ENCODE measurements at regions not wholly inside any gene's neighbourhood (a gene's known extent, or its start where the extent isn't known, plus 50 kb on each side); places are given as distances from the start of the nearest gene placed in this dataset.
A peak's percentile ranks its signal among the peaks of the same experiment; 100 is the strongest.

DNA sequence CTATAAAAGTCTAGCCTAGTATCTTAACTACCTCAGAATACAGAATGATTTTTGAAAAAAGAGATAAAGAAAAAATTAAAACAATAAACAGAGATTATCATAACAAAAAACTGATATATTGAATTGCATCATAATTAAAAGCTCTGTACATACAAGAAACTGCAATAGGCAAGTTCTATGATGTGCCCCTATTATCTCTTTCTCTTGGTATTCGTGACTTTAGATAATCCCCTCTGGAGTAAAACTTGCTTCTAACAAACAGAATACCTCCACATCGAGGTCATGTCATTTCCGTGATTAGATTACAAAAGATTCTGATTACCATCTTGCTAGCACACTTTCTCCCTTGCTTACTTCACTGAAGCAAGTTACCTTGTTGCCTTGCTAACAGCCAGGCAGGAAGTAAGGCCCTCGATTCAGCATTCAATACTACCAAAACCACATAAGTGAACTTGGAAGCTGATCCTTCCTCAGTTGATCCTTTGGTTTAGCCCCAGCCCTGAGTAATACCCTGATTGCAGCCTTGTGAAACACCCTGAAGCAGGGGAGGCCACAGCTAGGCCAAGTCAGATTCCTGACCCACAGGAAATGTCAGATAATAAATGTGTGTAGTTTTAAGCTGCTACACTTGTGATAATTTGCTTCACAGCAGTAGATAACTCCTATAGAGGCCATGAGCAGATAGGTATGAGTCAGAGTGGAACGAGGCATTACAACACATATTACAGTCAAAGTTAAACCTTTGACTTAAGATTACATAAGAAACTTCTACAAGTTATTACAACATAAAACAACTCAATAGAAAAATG lies 53.7 kb upstream of the TMX4 start:
- peak; percentile 65 for DNase-seq

DNA sequence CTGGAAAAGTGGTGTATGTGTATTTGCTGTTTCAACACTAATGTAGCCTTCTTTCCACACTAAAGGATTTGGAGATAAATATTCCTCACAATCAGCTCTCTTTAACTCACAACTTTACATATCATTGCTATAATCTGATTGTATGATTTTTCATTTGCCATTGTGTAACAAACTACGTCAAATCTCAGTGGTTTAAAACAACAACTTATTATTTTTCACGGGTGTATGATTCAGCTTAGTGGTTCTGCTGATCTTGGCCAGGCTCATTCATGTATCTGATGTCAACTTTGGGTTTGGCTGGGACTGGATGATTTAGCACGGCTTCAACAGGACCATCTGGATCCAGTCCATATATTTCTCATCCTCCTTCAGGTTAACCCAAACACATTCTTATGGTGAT lies 55.4 kb upstream of the TMX4 start:
- DNase-seq = no peak

DNA sequence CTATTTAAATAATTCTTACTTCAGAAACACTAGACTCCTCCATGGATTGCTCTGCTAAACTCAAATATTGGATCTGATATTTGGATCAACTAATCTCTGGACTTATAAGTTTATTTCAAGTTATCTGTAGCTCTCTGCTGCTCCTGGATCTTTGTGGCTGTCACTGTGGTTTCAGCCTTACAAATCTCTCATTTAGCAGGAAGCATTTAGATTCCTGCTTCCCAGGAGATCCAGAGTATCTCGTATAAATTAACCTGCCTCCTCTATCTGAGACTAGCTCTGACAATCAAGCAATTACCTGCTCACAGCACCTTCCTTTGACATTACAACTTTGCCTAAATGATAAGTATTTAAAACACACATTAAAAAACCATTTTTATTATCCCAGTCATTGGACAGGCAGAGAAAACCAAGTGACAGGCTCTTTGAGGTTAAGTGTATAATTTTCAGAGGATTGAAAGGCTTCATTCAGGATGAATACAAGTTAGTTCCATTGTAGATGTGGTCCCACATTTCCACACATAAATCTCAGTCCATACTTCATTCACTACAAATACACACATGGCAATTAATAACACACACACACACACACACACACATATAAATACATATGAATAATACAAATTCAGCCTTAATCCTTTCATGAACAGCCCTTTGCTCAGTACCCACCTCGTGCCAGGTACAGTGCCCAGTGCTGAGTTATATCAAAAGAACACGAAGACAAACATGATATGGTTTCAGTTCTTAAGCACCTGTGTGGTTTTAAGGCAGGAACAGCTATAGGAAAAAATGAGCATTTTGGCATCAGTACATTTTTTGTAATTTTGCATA lies 55.5 kb upstream of the PLCB1 start:
- no peak for DNase-seq

- DNase-seq = no peak
Observed at GRCh38 chr20:8077137-8077466, 55.0 kb upstream of the PLCB1 start.

GRCh38 chr20:8078528-8078914 lies 53.5 kb upstream of the PLCB1 start:
- no peak for DNase-seq

DNA sequence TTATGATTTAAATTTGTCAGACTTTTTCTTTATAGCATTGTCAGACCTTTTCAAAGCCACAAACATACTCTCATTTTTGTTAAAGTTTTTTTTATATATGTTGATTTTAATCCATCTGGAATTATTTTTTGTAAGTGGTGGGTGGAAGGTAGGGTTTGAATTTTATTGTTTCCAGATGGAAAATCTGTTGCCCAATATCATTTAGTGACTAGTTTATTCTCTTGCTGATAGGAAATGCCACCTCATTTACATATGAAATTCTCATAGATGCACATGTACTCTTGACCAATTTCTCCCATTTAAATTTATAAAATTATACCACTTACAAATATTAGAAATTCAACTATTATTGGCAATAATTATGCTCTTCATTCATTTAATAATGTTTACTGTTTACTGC lies 52.1 kb upstream of the PLCB1 start:
- DNase-seq = no peak

- DNase-seq = no peak
Observed at GRCh38 chr20:8082025-8082424, 50.0 kb upstream of the PLCB1 start.

Measured in SIG-M5 (cell line).